ENCODE measurements at regions not wholly inside any gene's neighbourhood (a gene's known extent, or its start where the extent isn't known, plus 50 kb on each side); places are given as distances from the start of the nearest gene placed in this dataset.

- no peaks in the 10 kb centered on the region for H3K36me3 Mint-ChIP-seq (ENCODE audit: low read depth)
- H3K4me3 Mint-ChIP-seq = no peak overlapping the region
- H3K9me3 Mint-ChIP-seq = peaks cover 14% of the 10 kb centered on the region
- TF ChIP-seq CTCF (IDR thresholded peaks at IDR 0.05; ENCODE audit: unreplicated experiment in 3 of 3) = no peak
- H3K27me3 Mint-ChIP-seq (ENCODE audit: low read depth) = no peaks in the 10 kb centered on the region
- H3K27ac Mint-ChIP-seq = no peak overlapping the region
- no peaks in the 10 kb centered on the region for H3K4me1 Mint-ChIP-seq
Measured at GRCh38 chr6:67300430-67301040, 1334.5 kb upstream of the ADGRB3 start.

- H3K4me1 Mint-ChIP-seq = no peaks in the 10 kb centered on the region
- H3K4me3 Mint-ChIP-seq = no peak overlapping the region
- no peak for TF ChIP-seq CTCF (IDR thresholded peaks at IDR 0.05; ENCODE audit: unreplicated experiment in 3 of 3)
- no peaks in the 10 kb centered on the region for H3K36me3 Mint-ChIP-seq (ENCODE audit: low read depth)
- H3K27me3 Mint-ChIP-seq (ENCODE audit: low read depth) = no peaks in the 10 kb centered on the region
- peaks cover 13% of the 10 kb centered on the region for H3K9me3 Mint-ChIP-seq
- no peak overlapping the region for H3K27ac Mint-ChIP-seq
Measured at GRCh38 chr6:67292169-67292568, 1342.9 kb upstream of the ADGRB3 start.

GRCh38 chr6:67287566-67287965 lies 1347.5 kb upstream of the ADGRB3 start:
- H3K36me3 Mint-ChIP-seq (ENCODE audit: low read depth) = no peaks in the 10 kb centered on the region
- H3K9me3 Mint-ChIP-seq = peaks cover 8% of the 10 kb centered on the region
- TF ChIP-seq CTCF (IDR thresholded peaks at IDR 0.05; ENCODE audit: unreplicated experiment in 3 of 3) = no peak
- no peak overlapping the region for H3K27ac Mint-ChIP-seq
- no peak overlapping the region for H3K4me3 Mint-ChIP-seq
- no peaks in the 10 kb centered on the region for H3K27me3 Mint-ChIP-seq (ENCODE audit: low read depth)
- no peaks in the 10 kb centered on the region for H3K4me1 Mint-ChIP-seq

- no peak for TF ChIP-seq CTCF (IDR thresholded peaks at IDR 0.05; ENCODE audit: unreplicated experiment in 3 of 3)
- Mint-ChIP-seq H3K9me3 (peaks cover 8% of the 10 kb centered on the region), H3K36me3 (ENCODE audit: low read depth) (no peaks in the 10 kb centered on the region), H3K27me3 (ENCODE audit: low read depth) (no peaks in the 10 kb centered on the region), H3K4me3 (no peak overlapping the region), H3K4me1 (no peaks in the 10 kb centered on the region), H3K27ac (no peak overlapping the region)
Measured at GRCh38 chr6:67285770-67286495, 1349.1 kb upstream of the ADGRB3 start.

- Mint-ChIP-seq H3K27ac (no peak overlapping the region), H3K27me3 (ENCODE audit: low read depth) (no peaks in the 10 kb centered on the region), H3K36me3 (ENCODE audit: low read depth) (no peaks in the 10 kb centered on the region)
Measured at GRCh38 chr6:67277312-67277711, 1357.8 kb upstream of the ADGRB3 start.

More at GRCh38 chr6:67277312-67277711, 1357.8 kb upstream of the ADGRB3 start:
- Mint-ChIP-seq H3K9me3 (no peaks in the 10 kb centered on the region), H3K4me1 (no peaks in the 10 kb centered on the region), H3K4me3 (no peak overlapping the region)
- TF ChIP-seq CTCF (IDR thresholded peaks at IDR 0.05; ENCODE audit: unreplicated experiment in 3 of 3) = no peak

Data from nephron (organoid).